HL-60 (cell line): ENCODE measurements at regions not wholly inside any gene's neighbourhood (a gene's known extent, or its start where the extent isn't known, plus 50 kb on each side); places are given as distances from the start of the nearest gene placed in this dataset.

Experiments
- POLR2AphosphoS5 ChIP-seq: IDR thresholded peaks from 2 replicates; pipeline ENCODE4 v1.6.1; 2012; ENCODE audit warnings: low read depth
- TF ChIP-seq, protein P1 (sequence below): IDR thresholded peaks from one replicate; pipeline ENCODE4 v1.5.1; 2011; ENCODE audit warnings: low read length, control low read depth, inconsistent platforms; ENCODE audit not compliant: insufficient read depth
- TF ChIP-seq, protein P2 (sequence below): IDR thresholded peaks from 2 replicates; pipeline ENCODE4 v1.6.1; 2012; ENCODE audit warnings: low read depth; ENCODE audit not compliant: insufficient replicate concordance

GRCh38 chr3:117631781-117632180 is 922.2 kb downstream of the TUSC7 start:
- TF ChIP-seq, protein P1, sequence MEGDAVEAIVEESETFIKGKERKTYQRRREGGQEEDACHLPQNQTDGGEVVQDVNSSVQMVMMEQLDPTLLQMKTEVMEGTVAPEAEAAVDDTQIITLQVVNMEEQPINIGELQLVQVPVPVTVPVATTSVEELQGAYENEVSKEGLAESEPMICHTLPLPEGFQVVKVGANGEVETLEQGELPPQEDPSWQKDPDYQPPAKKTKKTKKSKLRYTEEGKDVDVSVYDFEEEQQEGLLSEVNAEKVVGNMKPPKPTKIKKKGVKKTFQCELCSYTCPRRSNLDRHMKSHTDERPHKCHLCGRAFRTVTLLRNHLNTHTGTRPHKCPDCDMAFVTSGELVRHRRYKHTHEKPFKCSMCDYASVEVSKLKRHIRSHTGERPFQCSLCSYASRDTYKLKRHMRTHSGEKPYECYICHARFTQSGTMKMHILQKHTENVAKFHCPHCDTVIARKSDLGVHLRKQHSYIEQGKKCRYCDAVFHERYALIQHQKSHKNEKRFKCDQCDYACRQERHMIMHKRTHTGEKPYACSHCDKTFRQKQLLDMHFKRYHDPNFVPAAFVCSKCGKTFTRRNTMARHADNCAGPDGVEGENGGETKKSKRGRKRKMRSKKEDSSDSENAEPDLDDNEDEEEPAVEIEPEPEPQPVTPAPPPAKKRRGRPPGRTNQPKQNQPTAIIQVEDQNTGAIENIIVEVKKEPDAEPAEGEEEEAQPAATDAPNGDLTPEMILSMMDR: no peak
- no peak for TF ChIP-seq POLR2AphosphoS5
- TF ChIP-seq, protein P2, sequence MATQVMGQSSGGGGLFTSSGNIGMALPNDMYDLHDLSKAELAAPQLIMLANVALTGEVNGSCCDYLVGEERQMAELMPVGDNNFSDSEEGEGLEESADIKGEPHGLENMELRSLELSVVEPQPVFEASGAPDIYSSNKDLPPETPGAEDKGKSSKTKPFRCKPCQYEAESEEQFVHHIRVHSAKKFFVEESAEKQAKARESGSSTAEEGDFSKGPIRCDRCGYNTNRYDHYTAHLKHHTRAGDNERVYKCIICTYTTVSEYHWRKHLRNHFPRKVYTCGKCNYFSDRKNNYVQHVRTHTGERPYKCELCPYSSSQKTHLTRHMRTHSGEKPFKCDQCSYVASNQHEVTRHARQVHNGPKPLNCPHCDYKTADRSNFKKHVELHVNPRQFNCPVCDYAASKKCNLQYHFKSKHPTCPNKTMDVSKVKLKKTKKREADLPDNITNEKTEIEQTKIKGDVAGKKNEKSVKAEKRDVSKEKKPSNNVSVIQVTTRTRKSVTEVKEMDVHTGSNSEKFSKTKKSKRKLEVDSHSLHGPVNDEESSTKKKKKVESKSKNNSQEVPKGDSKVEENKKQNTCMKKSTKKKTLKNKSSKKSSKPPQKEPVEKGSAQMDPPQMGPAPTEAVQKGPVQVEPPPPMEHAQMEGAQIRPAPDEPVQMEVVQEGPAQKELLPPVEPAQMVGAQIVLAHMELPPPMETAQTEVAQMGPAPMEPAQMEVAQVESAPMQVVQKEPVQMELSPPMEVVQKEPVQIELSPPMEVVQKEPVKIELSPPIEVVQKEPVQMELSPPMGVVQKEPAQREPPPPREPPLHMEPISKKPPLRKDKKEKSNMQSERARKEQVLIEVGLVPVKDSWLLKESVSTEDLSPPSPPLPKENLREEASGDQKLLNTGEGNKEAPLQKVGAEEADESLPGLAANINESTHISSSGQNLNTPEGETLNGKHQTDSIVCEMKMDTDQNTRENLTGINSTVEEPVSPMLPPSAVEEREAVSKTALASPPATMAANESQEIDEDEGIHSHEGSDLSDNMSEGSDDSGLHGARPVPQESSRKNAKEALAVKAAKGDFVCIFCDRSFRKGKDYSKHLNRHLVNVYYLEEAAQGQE: no peak
